Mesendoderm (in vitro differentiated cells): ENCODE measurements at regions not wholly inside any gene's neighbourhood (a gene's known extent, or its start where the extent isn't known, plus 50 kb on each side); places are given as distances from the start of the nearest gene placed in this dataset.

ENCODE experiments used
- DNase-seq: peaks from one replicate; pipeline ENCODE4 v3.0.0; 2013
- H2AK5ac ChIP-seq: 2 replicates; pipeline ENCODE4 v1.6.1; 2013; ENCODE audit warnings: low read length, inconsistent platforms
- H2BK120ac ChIP-seq: 2 replicates; pipeline ENCODE4 v1.6.1; 2013; ENCODE audit warnings: low read depth, mild to moderate bottlenecking, low read length, moderate library complexity, mixed read lengths
- H2BK15ac ChIP-seq: replicated peaks from 2 replicates; pipeline ENCODE4 v1.6.1; 2013; ENCODE audit warnings: low read depth, mild to moderate bottlenecking, moderate library complexity
- H2BK5ac ChIP-seq: 2 replicates; pipeline ENCODE4 v1.6.1; 2013; ENCODE audit warnings: low read length, inconsistent platforms
- H3K18ac ChIP-seq: 2 replicates; pipeline ENCODE4 v1.6.1; 2013; ENCODE audit warnings: mild to moderate bottlenecking, low read length, mixed read lengths
- H3K23ac ChIP-seq: one replicate; pipeline ENCODE4 v1.6.1; 2013; ENCODE audit warnings: low read length
- H3K27ac ChIP-seq: 2 replicates; pipeline ENCODE4 v1.5.1; 2013; ENCODE audit warnings: low read depth, mild to moderate bottlenecking, inconsistent platforms, low read length, moderate library complexity
- H3K27me3 ChIP-seq: 2 replicates; pipeline ENCODE4 v1.6.1; 2013; ENCODE audit warnings: low read length, control low read depth, mild to moderate bottlenecking, inconsistent platforms; ENCODE audit not compliant: insufficient read depth, poor library complexity
- H3K36me3 ChIP-seq: 2 replicates; pipeline ENCODE4 v1.6.1; 2013; ENCODE audit warnings: low read length, inconsistent platforms; ENCODE audit not compliant: control insufficient read depth, insufficient read depth
- H3K4ac ChIP-seq: one replicate; pipeline ENCODE4 v1.6.1; 2013; ENCODE audit warnings: low read depth, mild to moderate bottlenecking, low read length, moderate library complexity
- H3K4me1 ChIP-seq: 2 replicates; pipeline ENCODE4 v1.6.1; 2013; ENCODE audit warnings: low read depth, low read length, inconsistent platforms; ENCODE audit not compliant: control insufficient read depth
- H3K4me2 ChIP-seq: 2 replicates; pipeline ENCODE4 v1.6.1; 2013; ENCODE audit warnings: low read length
- H3K4me3 ChIP-seq: 2 replicates; pipeline ENCODE4 v1.5.1; 2013; ENCODE audit warnings: mild to moderate bottlenecking, low read length
- H3K56ac ChIP-seq: one replicate; pipeline ENCODE4 v1.6.1; 2013; ENCODE audit warnings: low read length
- H3K79me1 ChIP-seq: 2 replicates; pipeline ENCODE4 v1.6.1; 2013; ENCODE audit warnings: low read length, inconsistent platforms
- H3K79me2 ChIP-seq: 2 replicates; pipeline ENCODE4 v1.6.1; 2013; ENCODE audit warnings: mild to moderate bottlenecking, low read length; ENCODE audit not compliant: control insufficient read depth, insufficient read depth
- H3K9ac ChIP-seq: 2 replicates; pipeline ENCODE4 v1.6.1; 2013; ENCODE audit warnings: low read length, inconsistent platforms
- H4K5ac ChIP-seq: one replicate; pipeline ENCODE4 v1.6.1; 2013; ENCODE audit warnings: low read length
- H4K8ac ChIP-seq: one replicate; pipeline ENCODE4 v1.6.1; 2013; ENCODE audit warnings: low read depth, mild to moderate bottlenecking, control low read depth, low read length, moderate library complexity
- WGBS: extraction: QIAGEN DNeasy Blood & Tissue Kit; methylation state at CpG from one replicate; pipeline ENCODE4 v1.1.7; 2013; ENCODE audit warnings: low lambda C conversion rate, missing lambda C conversion rate; ENCODE audit not compliant: insufficient coverage; ENCODE audit errors: extremely low coverage; 5-methylcytosine and 5-hydroxymethylcytosine counted together

DNA sequence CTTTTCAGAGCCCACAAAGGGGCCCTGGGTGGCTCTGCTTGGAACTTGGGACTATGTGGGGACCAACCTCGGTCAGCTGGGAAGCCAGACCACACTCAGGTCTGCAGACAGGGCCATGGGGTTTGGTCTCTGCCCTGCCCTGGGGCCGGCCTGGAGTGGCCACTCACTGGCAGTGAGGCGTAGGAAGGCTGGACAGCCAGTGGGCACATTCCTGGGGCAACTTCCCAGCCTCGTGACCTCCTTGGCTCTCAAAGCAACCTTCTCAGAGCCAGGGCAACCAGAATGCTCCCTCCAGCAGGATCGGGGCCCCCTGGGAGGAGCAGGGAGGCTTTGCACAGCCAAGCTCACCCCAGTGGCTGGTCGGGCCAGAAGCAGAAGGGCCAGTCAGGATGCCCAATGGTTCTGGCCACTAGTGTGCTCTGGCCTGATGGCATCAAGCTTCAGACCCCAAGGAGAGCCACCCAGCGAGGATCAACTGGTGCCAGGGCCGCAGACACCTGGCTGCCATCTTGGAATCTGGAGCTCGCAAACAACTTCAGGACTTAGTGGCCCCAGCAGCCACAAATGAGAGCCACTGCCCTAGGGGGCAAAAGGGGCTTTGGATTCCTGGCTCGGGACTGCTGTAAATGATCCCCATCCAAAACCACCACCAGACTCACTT, 87.1 kb downstream of the MYEOV start:
- Histone ChIP-seq H3K23ac (no peak overlapping the region), H2BK15ac (no peak overlapping the region), H4K5ac (no peak overlapping the region), H3K36me3 (no peaks in the 10 kb centered on the region), H3K4me3 (no peak overlapping the region), H3K79me2 (no peaks in the 10 kb centered on the region), H3K4me2 (no peak overlapping the region), H3K79me1 (no peaks in the 10 kb centered on the region), H3K18ac (no peak overlapping the region), H3K9ac (no peak overlapping the region), H2BK5ac (no peak overlapping the region), H3K27ac (no peak overlapping the region), H3K27me3 (no peaks in the 10 kb centered on the region), H2BK120ac (no peak overlapping the region), H3K4ac (no peak overlapping the region), H2AK5ac (no peak overlapping the region), H3K56ac (no peak overlapping the region), H4K8ac (no peak overlapping the region), H3K4me1 (no peaks in the 10 kb centered on the region)
- WGBS = no CpG with 5 or more reads among the region's 10 CpGs
- DNase-seq = no peak

DNA sequence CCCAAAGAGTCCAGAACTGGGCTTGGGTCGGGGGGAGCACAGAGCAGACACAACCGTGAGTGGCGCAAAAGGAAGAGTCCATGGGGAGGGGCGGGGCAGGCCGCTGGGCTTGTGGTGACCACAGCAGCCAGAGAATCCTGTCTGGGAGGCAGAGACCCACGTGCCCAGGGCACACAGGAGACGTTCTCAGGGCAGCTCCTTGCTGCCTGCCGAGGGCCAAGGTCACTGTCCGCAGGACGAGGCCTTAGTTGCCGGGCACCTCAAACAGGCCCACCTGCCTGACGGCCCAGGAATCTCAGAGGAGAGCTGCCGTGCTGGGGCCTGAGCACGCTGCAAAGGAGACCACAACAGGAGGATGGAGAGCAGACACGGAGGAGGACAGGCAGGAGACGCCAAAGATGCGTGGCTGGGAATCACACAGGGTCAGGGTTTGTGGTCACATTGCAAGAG, 87.8 kb downstream of the MYEOV start:
- H3K4me1 ChIP-seq = no peaks in the 10 kb centered on the region
- H3K4ac ChIP-seq = no peak overlapping the region
- H2BK5ac ChIP-seq = no peak overlapping the region
- no peak overlapping the region for H3K4me2 ChIP-seq
- no peaks in the 10 kb centered on the region for H3K79me2 ChIP-seq
- H3K36me3 ChIP-seq = no peaks in the 10 kb centered on the region
- peak overlapping the region; percentile 38 for H3K56ac ChIP-seq
- no peak overlapping the region for H3K18ac ChIP-seq
- no peaks in the 10 kb centered on the region for H3K79me1 ChIP-seq
- no peak overlapping the region for H3K9ac ChIP-seq
- no peak overlapping the region for H3K27ac ChIP-seq
- no peak for DNase-seq
- H3K27me3 ChIP-seq = no peaks in the 10 kb centered on the region
- H4K8ac ChIP-seq = no peak overlapping the region
- no peak overlapping the region for H2AK5ac ChIP-seq
- no CpG with 5 or more reads among the region's 17 CpGs for WGBS
- no peak overlapping the region for H2BK120ac ChIP-seq
- no peak overlapping the region for H4K5ac ChIP-seq
- H3K4me3 ChIP-seq = no peak overlapping the region
- no peak overlapping the region for H2BK15ac ChIP-seq
- H3K23ac ChIP-seq = no peak overlapping the region

DNA sequence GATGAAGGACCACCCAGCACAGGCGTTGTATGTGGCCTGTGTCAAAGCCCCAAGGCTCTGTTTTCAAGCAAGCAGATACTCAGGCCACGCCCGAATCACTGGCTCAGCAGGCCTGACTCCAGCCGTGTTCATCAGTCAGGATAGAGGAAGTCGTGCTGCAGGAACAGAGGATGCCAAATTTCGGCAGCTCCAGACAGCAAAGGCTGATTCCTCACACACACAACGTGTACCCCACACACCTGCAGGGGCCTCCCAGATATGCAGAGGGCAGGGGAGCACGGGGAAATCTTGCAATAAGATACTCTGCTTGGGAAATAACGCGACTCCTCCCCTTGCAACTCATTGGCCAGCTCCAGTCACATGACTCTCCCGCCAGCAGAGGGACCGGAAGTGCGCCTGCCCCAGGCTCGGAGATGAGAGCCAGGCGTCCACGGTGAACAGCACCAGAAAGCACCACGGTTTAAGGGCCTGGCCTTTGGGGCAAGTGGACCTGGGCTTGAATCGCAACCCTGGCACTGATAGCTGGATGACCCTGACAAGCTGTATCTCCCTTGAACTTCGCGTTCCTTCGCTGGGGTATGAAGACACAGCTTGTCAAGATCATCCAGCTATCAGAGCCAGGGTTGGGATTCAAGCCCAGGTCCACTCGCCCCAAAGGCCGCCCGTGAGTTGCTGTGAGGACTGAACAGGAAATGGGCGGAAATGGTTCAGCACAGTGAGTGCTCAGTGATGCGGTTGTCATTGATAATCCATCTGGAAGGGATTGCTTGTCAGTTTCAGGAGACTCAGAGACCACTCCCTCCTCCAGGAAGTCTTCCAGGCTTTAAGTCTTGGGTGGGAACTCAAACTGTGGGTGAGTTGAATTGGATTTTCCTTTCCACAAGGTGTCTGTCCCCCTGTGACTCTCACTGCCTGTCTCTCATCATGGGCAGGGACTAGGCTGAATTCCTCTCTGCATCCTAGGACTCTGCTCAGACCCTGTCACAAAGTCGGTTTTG, 88.5 kb downstream of the MYEOV start:
- Histone ChIP-seq H3K36me3 (no peaks in the 10 kb centered on the region), H2AK5ac (no peak overlapping the region), H3K4me1 (no peaks in the 10 kb centered on the region), H3K18ac (no peak overlapping the region), H3K27me3 (no peaks in the 10 kb centered on the region), H4K5ac (no peak overlapping the region), H4K8ac (no peak overlapping the region), H3K4me2 (no peak overlapping the region), H3K4me3 (no peak overlapping the region), H3K56ac (peak overlapping the region; percentile 38), H3K23ac (no peak overlapping the region), H3K79me1 (no peaks in the 10 kb centered on the region), H3K9ac (no peak overlapping the region), H3K27ac (no peak overlapping the region), H2BK15ac (no peak overlapping the region), H3K4ac (no peak overlapping the region), H2BK120ac (no peak overlapping the region), H2BK5ac (no peak overlapping the region), H3K79me2 (no peaks in the 10 kb centered on the region)
- DNase-seq = peak; percentile 48
- no CpG with 5 or more reads among the region's 27 CpGs for WGBS

DNA sequence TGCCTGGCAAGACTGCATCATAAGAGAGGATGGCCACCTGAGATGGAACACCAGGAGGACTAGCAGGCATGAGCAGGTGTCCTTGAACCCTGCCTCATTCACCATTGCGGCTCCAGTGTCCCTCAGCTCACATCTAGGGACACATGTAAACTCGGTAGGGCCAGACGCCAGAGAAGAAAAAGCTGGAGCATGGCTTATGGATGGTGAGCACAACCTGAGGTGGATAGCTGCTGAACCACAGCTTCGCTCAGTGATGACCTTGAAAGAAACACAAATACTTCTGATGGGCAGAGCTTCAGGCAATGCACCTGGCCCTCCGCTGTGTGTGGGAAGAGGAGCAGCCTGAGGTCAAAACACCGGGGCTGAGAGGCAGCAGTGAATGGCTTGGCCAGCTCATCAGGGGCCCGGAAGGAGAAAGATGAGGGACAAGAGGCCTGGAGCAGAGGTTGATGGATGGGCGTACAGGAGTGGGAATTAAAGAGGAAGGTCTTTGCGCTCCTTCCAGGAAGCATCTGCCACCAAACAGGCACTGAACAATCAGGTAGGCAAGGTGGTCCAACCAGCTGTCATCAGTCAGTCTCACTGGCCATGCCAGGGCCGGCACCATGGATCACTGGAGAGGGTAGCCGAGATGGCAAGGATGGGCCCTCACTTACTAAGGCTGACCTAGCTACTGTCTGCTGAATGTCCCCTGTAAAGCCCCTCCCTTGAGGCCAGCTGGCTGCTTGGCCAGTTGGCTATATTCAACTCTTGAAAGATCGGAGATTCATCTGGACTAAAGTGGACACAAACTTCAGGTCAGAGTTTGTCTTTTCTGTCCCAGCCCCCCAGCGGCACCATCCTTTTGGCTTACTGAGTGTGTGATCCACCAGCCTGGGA, 89.7 kb downstream of the MYEOV start:
- Histone ChIP-seq H4K8ac (no peak overlapping the region), H2BK5ac (no peak overlapping the region), H3K23ac (no peak overlapping the region), H3K18ac (no peak overlapping the region), H3K9ac (no peak overlapping the region), H3K4me2 (no peak overlapping the region), H3K79me2 (no peaks in the 10 kb centered on the region), H3K27me3 (no peaks in the 10 kb centered on the region), H2BK120ac (no peak overlapping the region), H3K56ac (no peak overlapping the region), H3K4ac (no peak overlapping the region), H3K79me1 (no peaks in the 10 kb centered on the region), H4K5ac (no peak overlapping the region), H3K27ac (no peak overlapping the region), H2BK15ac (no peak overlapping the region), H2AK5ac (no peak overlapping the region), H3K4me1 (no peaks in the 10 kb centered on the region), H3K36me3 (no peaks in the 10 kb centered on the region), H3K4me3 (no peak overlapping the region)
- WGBS = no CpG with 5 or more reads among the region's 13 CpGs
- no peak for DNase-seq

DNA sequence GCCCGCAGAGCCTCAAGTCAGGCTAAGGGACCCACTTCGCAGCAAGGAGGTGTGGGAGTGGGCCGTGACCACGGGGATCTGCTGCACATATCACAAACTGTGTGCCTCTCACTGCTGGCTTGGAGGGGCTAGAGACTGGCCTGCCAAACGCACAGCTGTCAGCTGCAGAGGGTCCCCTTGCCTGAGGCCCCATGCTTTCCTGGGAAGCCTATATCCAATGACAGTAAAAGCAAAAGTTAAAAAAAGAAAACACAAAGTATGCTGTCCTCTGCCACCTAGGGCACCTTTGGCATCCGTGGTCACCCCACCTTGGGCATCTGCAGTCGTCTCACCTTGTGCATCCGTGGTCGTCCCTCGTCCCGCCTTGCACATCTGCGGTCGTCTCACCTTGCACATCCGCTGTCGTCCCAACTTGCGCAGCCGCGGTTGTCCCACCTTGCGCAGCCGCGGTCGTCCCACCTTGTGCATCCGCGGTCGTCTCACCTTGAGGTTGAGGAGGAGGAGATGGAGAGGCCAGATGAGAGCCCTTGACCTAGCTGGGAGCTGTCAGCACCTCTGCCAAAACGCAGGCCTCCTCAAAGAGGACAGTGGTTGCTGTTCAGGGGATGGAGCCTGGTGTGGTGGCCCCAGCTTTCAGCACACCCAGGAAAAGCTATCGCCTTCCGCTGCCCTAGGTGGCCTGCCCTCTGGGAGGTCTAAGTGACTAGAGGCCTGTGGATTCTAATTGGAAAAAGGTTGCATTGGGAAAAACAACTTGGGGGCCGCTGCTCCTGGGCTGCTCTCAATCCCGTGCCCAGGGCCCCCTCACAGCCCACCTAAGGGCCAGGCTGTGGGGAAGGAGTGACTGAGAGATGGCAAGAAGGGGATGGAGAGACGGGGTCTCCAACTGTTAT, 90.5 kb downstream of the MYEOV start:
- Histone ChIP-seq H4K8ac (no peak overlapping the region), H2BK15ac (no peak overlapping the region), H3K23ac (no peak overlapping the region), H3K18ac (no peak overlapping the region), H3K4me3 (no peak overlapping the region), H3K4me1 (no peaks in the 10 kb centered on the region), H3K4me2 (no peak overlapping the region), H3K36me3 (no peaks in the 10 kb centered on the region), H3K56ac (no peak overlapping the region), H4K5ac (no peak overlapping the region), H3K79me1 (no peaks in the 10 kb centered on the region), H3K79me2 (no peaks in the 10 kb centered on the region), H2BK120ac (no peak overlapping the region), H3K27ac (no peak overlapping the region), H3K4ac (no peak overlapping the region), H3K9ac (no peak overlapping the region), H3K27me3 (no peaks in the 10 kb centered on the region), H2AK5ac (no peak overlapping the region), H2BK5ac (no peak overlapping the region)
- DNase-seq = no peak
- no CpG with 5 or more reads among the region's 31 CpGs for WGBS
